ENCODE measurements at regions not wholly inside any gene's neighbourhood (a gene's known extent, or its start where the extent isn't known, plus 50 kb on each side); places are given as distances from the start of the nearest gene placed in this dataset.

DNA sequence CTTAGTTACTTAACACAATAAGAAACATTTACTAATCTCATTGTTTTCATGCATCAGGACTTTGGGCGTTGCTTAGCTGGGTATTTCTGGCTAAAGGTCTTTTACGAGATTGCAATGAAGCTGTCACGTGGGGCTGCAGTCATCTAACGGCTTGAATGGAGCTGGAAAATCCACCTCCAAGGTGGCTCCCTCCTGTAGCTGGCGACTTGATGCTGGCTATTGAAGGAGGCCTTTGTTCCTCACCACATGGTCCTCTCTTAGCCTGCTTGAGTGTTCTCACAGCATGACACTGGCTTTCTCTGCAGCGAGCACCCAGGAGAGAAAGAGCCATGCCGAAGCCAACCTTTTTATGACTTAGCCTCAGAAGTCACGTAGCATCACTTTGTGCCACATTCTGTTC, 92.0 kb downstream of the NHLRC3 start:
- TF ChIP-seq, protein P1, sequence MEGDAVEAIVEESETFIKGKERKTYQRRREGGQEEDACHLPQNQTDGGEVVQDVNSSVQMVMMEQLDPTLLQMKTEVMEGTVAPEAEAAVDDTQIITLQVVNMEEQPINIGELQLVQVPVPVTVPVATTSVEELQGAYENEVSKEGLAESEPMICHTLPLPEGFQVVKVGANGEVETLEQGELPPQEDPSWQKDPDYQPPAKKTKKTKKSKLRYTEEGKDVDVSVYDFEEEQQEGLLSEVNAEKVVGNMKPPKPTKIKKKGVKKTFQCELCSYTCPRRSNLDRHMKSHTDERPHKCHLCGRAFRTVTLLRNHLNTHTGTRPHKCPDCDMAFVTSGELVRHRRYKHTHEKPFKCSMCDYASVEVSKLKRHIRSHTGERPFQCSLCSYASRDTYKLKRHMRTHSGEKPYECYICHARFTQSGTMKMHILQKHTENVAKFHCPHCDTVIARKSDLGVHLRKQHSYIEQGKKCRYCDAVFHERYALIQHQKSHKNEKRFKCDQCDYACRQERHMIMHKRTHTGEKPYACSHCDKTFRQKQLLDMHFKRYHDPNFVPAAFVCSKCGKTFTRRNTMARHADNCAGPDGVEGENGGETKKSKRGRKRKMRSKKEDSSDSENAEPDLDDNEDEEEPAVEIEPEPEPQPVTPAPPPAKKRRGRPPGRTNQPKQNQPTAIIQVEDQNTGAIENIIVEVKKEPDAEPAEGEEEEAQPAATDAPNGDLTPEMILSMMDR (conservative IDR thresholded peaks at IDR 0.05; ENCODE audit: low read length), result no peak
- TF ChIP-seq EZH2phosphoT487 (IDR thresholded peaks at IDR 0.05; ENCODE audit: borderline replicate concordance), result no peak

Measured in Loucy (cell line).